B cell (primary cell): ENCODE measurements at regions not wholly inside any gene's neighbourhood (a gene's known extent, or its start where the extent isn't known, plus 50 kb on each side); places are given as distances from the start of the nearest gene placed in this dataset.

Experiments
- ATAC-seq: fragments of 200-7000 bp; cut with Tn5 transposase; one replicate; pipeline ENCODE4 v1.10.0; 2021; ENCODE audit warnings: low read depth, mild to moderate bottlenecking, moderate number of reproducible peaks, moderate library complexity
- CTCF ChIA-PET: fragments of 350-600 bp; sonication (Branson Sonifier 250); formaldehyde crosslinking; loops from one replicate; lab custom pipeline; 2021; ENCODE audit warnings: antibody characterized with exemption, inconsistent platforms; lab: Charles Lee
- POLR2A ChIA-PET: fragments of 350-600 bp; sonication (Branson Sonifier 250); formaldehyde crosslinking; loops from one replicate; lab custom pipeline; 2021; ENCODE audit warnings: antibody characterized with exemption; lab: Charles Lee
- DNase-seq: peaks from one replicate; pipeline ENCODE4 v3.0.0; 2013
- H2AFZ ChIP-seq: 2 replicates; pipeline ENCODE4 v1.6.1; 2012; ENCODE audit warnings: mild to moderate bottlenecking, low read depth, low read length; ENCODE audit not compliant: insufficient read depth, poor library complexity, severe bottlenecking
- H3K27ac ChIP-seq, 2 donors: 1 replicate in 1 of 2; 2 replicates in 1 of 2; pipeline ENCODE4 v1.5.1; 2012 to 2013; ENCODE audit warnings: low read length in 2 of 2, mild to moderate bottlenecking in 2 of 2, moderate library complexity in 1 of 2
- H3K27me3 ChIP-seq, 4 experiments: fragments of 200-600 bp in 1 of 4; sonication (generic) in 1 of 4; replicated peaks in 1 of 4; 1 replicate in 2 of 4; 2 replicates in 2 of 4; pipeline versions ENCODE4 v1.6.1 to v1.7.0; 2013 to 2016; ENCODE audit warnings: low read length in 3 of 4, mild to moderate bottlenecking in 2 of 4, mixed read lengths in 1 of 4, moderate library complexity in 1 of 4; ENCODE audit not compliant: insufficient read depth in 4 of 4, control insufficient read depth in 3 of 4; ENCODE audit errors: control extremely low read depth in 1 of 4
- H3K36me3 ChIP-seq, 2 experiments: replicated peaks in 1 of 2; 1 replicate in 1 of 2; 2 replicates in 1 of 2; pipeline versions ENCODE4 v1.6.1 to v1.7.1; 2013; ENCODE audit warnings: low read length in 1 of 2; ENCODE audit not compliant: insufficient read depth in 2 of 2, control insufficient read depth in 1 of 2; ENCODE audit errors: control extremely low read depth in 1 of 2, extremely low read depth in 1 of 2
- H3K4me1 ChIP-seq, 2 donors: fragments of 200-600 bp in 1 of 2; sonication (generic) in 1 of 2; 1 replicate in 1 of 2; 2 replicates in 1 of 2; pipeline versions ENCODE4 v1.5.1 to v1.6.1; 2013 to 2017; ENCODE audit warnings: low read length in 2 of 2; ENCODE audit not compliant: control insufficient read depth in 2 of 2, insufficient read depth in 2 of 2
- H3K4me2 ChIP-seq: replicated peaks from 2 replicates; pipeline ENCODE3; 2012; ENCODE audit warnings: mild to moderate bottlenecking, low read depth, low read length; ENCODE audit not compliant: poor library complexity, severe bottlenecking
- H3K4me3 ChIP-seq, 5 experiments: fragments of 200-600 bp in 1 of 5; sonication (generic) in 1 of 5; 1 replicate in 3 of 5; 2 replicates in 2 of 5; pipeline versions ENCODE4 v1.5.1 to v1.7.0; 2011 to 2016; ENCODE audit warnings: low read length in 4 of 5, mild to moderate bottlenecking in 4 of 5, low read depth in 2 of 5, control low read depth in 1 of 5, moderate library complexity in 1 of 5; ENCODE audit not compliant: insufficient read depth in 1 of 5; ENCODE audit errors: control extremely low read depth in 1 of 5, extremely low read depth in 1 of 5
- H3K79me2 ChIP-seq: fragments of 200-600 bp; sonication (generic); one replicate; pipeline ENCODE4 v1.6.0; 2016; ENCODE audit warnings: low read length; ENCODE audit not compliant: control insufficient read depth, insufficient read depth
- H3K9ac ChIP-seq: fragments of 200-600 bp; sonication (generic); 2 replicates; pipeline ENCODE4 v1.6.1; 2017; ENCODE audit warnings: mild to moderate bottlenecking, low read length, moderate library complexity
- H3K9me3 ChIP-seq, 3 donors: one replicate each; pipeline versions ENCODE4 v1.6.1 to v1.7.1; 2013; ENCODE audit warnings: low read length in 2 of 3; ENCODE audit not compliant: control insufficient read depth in 2 of 3, insufficient read depth in 1 of 3; ENCODE audit errors: control extremely low read depth in 1 of 3
- H4K20me1 ChIP-seq: 2 replicates; pipeline ENCODE4 v1.6.0; 2012; ENCODE audit warnings: mild to moderate bottlenecking, low read length; ENCODE audit not compliant: insufficient read depth, control insufficient read depth, poor library complexity, severe bottlenecking
- H3K27ac Mint-ChIP-seq: one replicate; pipeline ENCODE4 v1.8.0; 2021; ENCODE audit warnings: mixed read lengths
- H3K27me3 Mint-ChIP-seq: one replicate; pipeline ENCODE4 v1.8.0; 2021; ENCODE audit warnings: mixed read lengths
- H3K4me1 Mint-ChIP-seq: one replicate; pipeline ENCODE4 v1.8.0; 2021; ENCODE audit warnings: mixed read lengths
- H3K4me3 Mint-ChIP-seq: one replicate; pipeline ENCODE4 v1.8.0; 2021; ENCODE audit warnings: mixed read lengths
- H3K9me3 Mint-ChIP-seq: one replicate; pipeline ENCODE4 v1.8.0; 2022; ENCODE audit warnings: mixed read lengths; ENCODE audit not compliant: insufficient read depth
- EZH2 ChIP-seq: IDR thresholded peaks from 2 replicates; pipeline ENCODE4 v1.6.1; 2012; ENCODE audit warnings: borderline replicate concordance, low read depth, mild to moderate bottlenecking, moderate library complexity, low read length; ENCODE audit not compliant: insufficient read depth, poor library complexity, severe bottlenecking
- WGBS: methylation state at CpG from one replicate; pipeline ENCODE4 v1.1.5; 2013; ENCODE audit warnings: missing lambda C conversion rate; ENCODE audit not compliant: insufficient coverage; 5-methylcytosine and 5-hydroxymethylcytosine counted together
- intact Hi-C: fragments of 100-400 bp; cut with micrococcal nuclease; formaldehyde crosslinking; loops from one replicate; pipeline ENCODE4 v1.10.0; 2022
- TF ChIP-seq, protein P1 (sequence below): fragments of 200-600 bp; IDR thresholded peaks from one replicate; pipeline ENCODE4 v1.8.0; 2022; ENCODE audit warnings: antibody characterized with exemption, mild to moderate bottlenecking

DNA sequence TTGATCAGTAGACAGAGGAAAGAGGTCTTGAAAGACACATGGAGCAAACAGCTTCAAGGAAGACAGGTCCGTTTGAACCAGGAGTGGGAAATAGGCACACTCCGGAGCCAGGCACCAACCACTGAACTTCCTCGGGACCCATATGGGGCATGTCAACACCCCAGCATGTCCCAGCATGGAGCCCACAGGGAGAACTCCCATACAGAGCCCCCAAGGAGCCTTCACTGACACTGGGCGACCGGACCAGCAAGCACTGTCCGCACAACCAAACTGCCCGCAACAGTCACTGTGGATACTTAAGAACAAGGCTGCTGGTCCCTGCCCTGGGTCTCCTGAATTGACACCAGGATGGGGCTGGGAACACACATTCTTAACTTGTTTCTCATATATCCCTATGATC lies 286.2 kb upstream of the SALL3 start:
- Histone ChIP-seq H3K4me3 (no peak overlapping the region), H3K4me1 (no peaks in the 10 kb centered on the region), H3K36me3 (no peaks in the 10 kb centered on the region), H4K20me1 (no peaks in the 10 kb centered on the region), H3K27ac (no peak overlapping the region), H3K27me3 (no peaks in the 10 kb centered on the region), H3K9me3 (peaks cover 0 to 13% (median 0%) of the 10 kb centered on the region in 3 donors), H3K9ac (no peak overlapping the region), H3K79me2 (no peaks in the 10 kb centered on the region), H3K4me2 (no peak overlapping the region), H2AFZ (no peak overlapping the region)
- H3K27ac Mint-ChIP-seq, result no peak overlapping the region
- DNase-seq (no peak), ATAC-seq (no peak)
- no peaks in the 10 kb centered on the region for H3K27me3 Mint-ChIP-seq
- no peak overlapping the region for H3K4me3 Mint-ChIP-seq
- ChIA-PET POLR2A (no interaction called here), CTCF (no interaction called here)
- intact Hi-C loops, result no loop called here
- no peaks in the 10 kb centered on the region for H3K9me3 Mint-ChIP-seq
- TF ChIP-seq EZH2, result no peak
- TF ChIP-seq, protein P1, sequence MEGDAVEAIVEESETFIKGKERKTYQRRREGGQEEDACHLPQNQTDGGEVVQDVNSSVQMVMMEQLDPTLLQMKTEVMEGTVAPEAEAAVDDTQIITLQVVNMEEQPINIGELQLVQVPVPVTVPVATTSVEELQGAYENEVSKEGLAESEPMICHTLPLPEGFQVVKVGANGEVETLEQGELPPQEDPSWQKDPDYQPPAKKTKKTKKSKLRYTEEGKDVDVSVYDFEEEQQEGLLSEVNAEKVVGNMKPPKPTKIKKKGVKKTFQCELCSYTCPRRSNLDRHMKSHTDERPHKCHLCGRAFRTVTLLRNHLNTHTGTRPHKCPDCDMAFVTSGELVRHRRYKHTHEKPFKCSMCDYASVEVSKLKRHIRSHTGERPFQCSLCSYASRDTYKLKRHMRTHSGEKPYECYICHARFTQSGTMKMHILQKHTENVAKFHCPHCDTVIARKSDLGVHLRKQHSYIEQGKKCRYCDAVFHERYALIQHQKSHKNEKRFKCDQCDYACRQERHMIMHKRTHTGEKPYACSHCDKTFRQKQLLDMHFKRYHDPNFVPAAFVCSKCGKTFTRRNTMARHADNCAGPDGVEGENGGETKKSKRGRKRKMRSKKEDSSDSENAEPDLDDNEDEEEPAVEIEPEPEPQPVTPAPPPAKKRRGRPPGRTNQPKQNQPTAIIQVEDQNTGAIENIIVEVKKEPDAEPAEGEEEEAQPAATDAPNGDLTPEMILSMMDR, result no peak
- WGBS, result 91% methylated on average over 7 of the region's 7 CpGs
- H3K4me1 Mint-ChIP-seq, result no peaks in the 10 kb centered on the region

- Histone ChIP-seq H3K4me3 (no peak overlapping the region), H3K4me2 (no peak overlapping the region), H3K27me3 (no peaks in the 10 kb centered on the region), H4K20me1 (no peaks in the 10 kb centered on the region), H3K79me2 (no peaks in the 10 kb centered on the region), H2AFZ (no peak overlapping the region), H3K9me3 (peaks cover 0 to 9% (median 0%) of the 10 kb centered on the region in 3 donors), H3K9ac (no peak overlapping the region), H3K4me1 (no peaks in the 10 kb centered on the region), H3K27ac (no peak overlapping the region), H3K36me3 (no peaks in the 10 kb centered on the region)
- Mint-ChIP-seq H3K4me3 (no peak overlapping the region), H3K27ac (no peak overlapping the region), H3K9me3 (no peaks in the 10 kb centered on the region), H3K27me3 (no peaks in the 10 kb centered on the region), H3K4me1 (no peaks in the 10 kb centered on the region)
- 93% methylated on average over 19 of the region's 21 CpGs for WGBS
- CTCF ChIA-PET, result no interaction called here
- DNase-seq (no peak), ATAC-seq (no peak)
- no peak for TF ChIP-seq EZH2
- TF ChIP-seq, protein P1, result no peak
- intact Hi-C loops, result no loop called here
- POLR2A ChIA-PET, result no interaction called here
Observed at GRCh38 chr18:78696698-78697435, 282.8 kb upstream of the SALL3 start.
